Tibial artery (tissue), 4 donors: ENCODE measurements at regions not wholly inside any gene's neighbourhood (a gene's known extent, or its start where the extent isn't known, plus 50 kb on each side); places are given as distances from the start of the nearest gene placed in this dataset.
A peak's percentile ranks its signal among the peaks of the same experiment; 100 is the strongest.

ENCODE experiments used
- DNase-seq, 2 donors: peaks; one replicate each; pipeline ENCODE4 v3.0.0-alpha.2; 2019
- H3K27ac ChIP-seq, 2 donors: fragments of 200-600 bp; sonication (generic) in 1 of 2; 1 replicate in 1 of 2; 2 replicates in 1 of 2; pipeline ENCODE4 v1.5.1; 2018 to 2019; ENCODE audit warnings: mild to moderate bottlenecking in 1 of 2
- H3K27me3 ChIP-seq, 2 donors: fragments of 200-600 bp; sonication (generic) in 1 of 2; one replicate each; pipeline versions ENCODE4 v1.5.1 to v1.6.0; 2016 to 2019
- H3K36me3 ChIP-seq, 3 donors: fragments of 200-600 bp; sonication (generic) in 2 of 3; one replicate each; pipeline ENCODE4 v1.5.1; 2016 to 2019; ENCODE audit warnings: mild to moderate bottlenecking in 2 of 3
- H3K4me1 ChIP-seq, 4 donors: fragments of 200-600 bp; sonication (generic) in 2 of 4; 1 replicate in 3 of 4; 2 replicates in 1 of 4; pipeline ENCODE4 v1.5.1; 2016 to 2019
- H3K4me3 ChIP-seq, 2 donors: fragments of 200-600 bp; sonication (generic) in 1 of 2; 1 replicate in 1 of 2; 2 replicates in 1 of 2; pipeline ENCODE4 v1.5.1; 2018 to 2019; ENCODE audit warnings: mild to moderate bottlenecking in 2 of 2
- H3K9me3 ChIP-seq, 3 donors: fragments of 200-600 bp; sonication (generic) in 1 of 3; one replicate each; pipeline ENCODE4 v1.5.1; 2016 to 2019
- CTCF ChIP-seq, 2 experiments: fragments of 200-600 bp in 1 of 2; fragments of 450-650 bp in 1 of 2; IDR thresholded peaks; one replicate each; pipeline ENCODE4 v1.5.1; 2017 to 2019; ENCODE audit warnings: antibody characterized with exemption in 2 of 2, mild to moderate bottlenecking in 1 of 2, moderate library complexity in 1 of 2
- intact Hi-C: fragments of 100-400 bp; cut with DNase I; formaldehyde crosslinking; loops from one replicate; pipeline ENCODE4 v1.15.0; 2023; ENCODE audit warnings: low total_unique reads

- H3K27me3 ChIP-seq, result no peaks in the 10 kb centered on the region
- H3K36me3 ChIP-seq, result no peaks in the 10 kb centered on the region
- no peak overlapping the region for H3K4me3 ChIP-seq
- intact Hi-C loops, result no loop called here
- TF ChIP-seq CTCF (IDR thresholded peaks at IDR 0.05), result no peak
- H3K9me3 ChIP-seq, result no peaks in the 10 kb centered on the region
- no peaks in the 10 kb centered on the region for H3K4me1 ChIP-seq
- H3K27ac ChIP-seq, result no peak overlapping the region
- no peak for DNase-seq
These were observed 209.6 kb upstream of the DTNBP1 start for GRCh38 chr6:15872241-15873103.

- no peak for TF ChIP-seq CTCF (IDR thresholded peaks at IDR 0.05)
- Histone ChIP-seq H3K27me3 (no peaks in the 10 kb centered on the region), H3K36me3 (no peaks in the 10 kb centered on the region), H3K4me1 (no peaks in the 10 kb centered on the region), H3K27ac (no peak overlapping the region), H3K9me3 (no peaks in the 10 kb centered on the region), H3K4me3 (no peak overlapping the region)
- no peak for DNase-seq
- intact Hi-C loops, result no loop called here
These were observed 208.4 kb upstream of the DTNBP1 start for GRCh38 chr6:15871276-15871675.

GRCh38 chr6:15870333-15871043, 207.7 kb upstream of the DTNBP1 start:
- no peaks in the 10 kb centered on the region for H3K36me3 ChIP-seq
- no peaks in the 10 kb centered on the region for H3K27me3 ChIP-seq
- peak in 1 of 2 donors; percentile 28 for DNase-seq
- no peak for TF ChIP-seq CTCF (IDR thresholded peaks at IDR 0.05)
- H3K27ac ChIP-seq, result no peak overlapping the region
- no peaks in the 10 kb centered on the region for H3K4me1 ChIP-seq
- no peak overlapping the region for H3K4me3 ChIP-seq
- intact Hi-C loops, result no loop called here
- H3K9me3 ChIP-seq, result no peaks in the 10 kb centered on the region

- TF ChIP-seq CTCF (IDR thresholded peaks at IDR 0.05), result no peak
- Histone ChIP-seq H3K4me1 (no peaks in the 10 kb centered on the region), H3K36me3 (no peaks in the 10 kb centered on the region), H3K27ac (no peak overlapping the region), H3K4me3 (no peak overlapping the region), H3K9me3 (no peaks in the 10 kb centered on the region), H3K27me3 (no peaks in the 10 kb centered on the region)
- no peak for DNase-seq
- intact Hi-C loops, result no loop called here
These were observed 201.9 kb upstream of the DTNBP1 start for GRCh38 chr6:15864708-15865062.

- Histone ChIP-seq H3K36me3 (no peaks in the 10 kb centered on the region), H3K4me3 (no peak overlapping the region), H3K27me3 (no peaks in the 10 kb centered on the region), H3K9me3 (no peaks in the 10 kb centered on the region), H3K27ac (no peak overlapping the region), H3K4me1 (no peaks in the 10 kb centered on the region)
- intact Hi-C loops, result no loop called here
- no peak for DNase-seq
- no peak for TF ChIP-seq CTCF (IDR thresholded peaks at IDR 0.05)
These were observed 201.3 kb upstream of the DTNBP1 start for GRCh38 chr6:15864038-15864707.
